Gastrocnemius medialis (tissue), 4 donors: ENCODE measurements at regions not wholly inside any gene's neighbourhood (a gene's known extent, or its start where the extent isn't known, plus 50 kb on each side); places are given as distances from the start of the nearest gene placed in this dataset.

Experiments used
- POLR2A ChIP-seq, 2 donors: fragments of 450-650 bp; IDR thresholded peaks; one replicate each; pipeline ENCODE4 v1.6.1; 2017; ENCODE audit warnings: antibody characterized with exemption in 2 of 2, mild to moderate bottlenecking in 2 of 2, moderate library complexity in 2 of 2
- TF ChIP-seq, protein P1 (sequence below), 5 experiments: fragments of 450-650 bp in 3 of 5; fragments of 200-600 bp in 2 of 5; sonication (generic) in 2 of 5; IDR thresholded peaks in 4 of 5; conservative IDR thresholded peaks in 1 of 5; 1 replicate in 4 of 5; 2 replicates in 1 of 5; pipeline ENCODE4 v1.5.1; 2016 to 2019; ENCODE audit warnings: antibody characterized with exemption in 5 of 5, mild to moderate bottlenecking in 3 of 5, moderate library complexity in 3 of 5

DNA sequence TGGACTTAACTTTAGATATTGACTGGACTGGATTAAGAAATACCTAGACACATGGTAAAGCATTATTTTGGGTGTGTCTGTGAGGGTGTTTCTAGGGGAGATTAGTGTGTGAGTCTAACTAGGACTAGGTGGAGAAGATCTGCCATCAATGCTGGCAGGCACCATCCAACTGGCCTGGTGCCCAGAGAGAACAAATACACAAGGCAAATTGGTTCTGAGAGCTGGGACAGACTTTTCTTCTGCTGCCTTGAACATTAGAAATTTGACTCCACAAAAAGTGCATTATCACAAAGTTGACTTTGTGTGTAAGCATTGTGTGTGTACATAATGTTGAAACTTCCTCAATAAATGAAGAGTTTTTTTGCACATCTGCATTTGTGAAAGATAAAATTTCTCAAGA, 522.1 kb downstream of the SUCLA2 start:
- TF ChIP-seq, protein P1, sequence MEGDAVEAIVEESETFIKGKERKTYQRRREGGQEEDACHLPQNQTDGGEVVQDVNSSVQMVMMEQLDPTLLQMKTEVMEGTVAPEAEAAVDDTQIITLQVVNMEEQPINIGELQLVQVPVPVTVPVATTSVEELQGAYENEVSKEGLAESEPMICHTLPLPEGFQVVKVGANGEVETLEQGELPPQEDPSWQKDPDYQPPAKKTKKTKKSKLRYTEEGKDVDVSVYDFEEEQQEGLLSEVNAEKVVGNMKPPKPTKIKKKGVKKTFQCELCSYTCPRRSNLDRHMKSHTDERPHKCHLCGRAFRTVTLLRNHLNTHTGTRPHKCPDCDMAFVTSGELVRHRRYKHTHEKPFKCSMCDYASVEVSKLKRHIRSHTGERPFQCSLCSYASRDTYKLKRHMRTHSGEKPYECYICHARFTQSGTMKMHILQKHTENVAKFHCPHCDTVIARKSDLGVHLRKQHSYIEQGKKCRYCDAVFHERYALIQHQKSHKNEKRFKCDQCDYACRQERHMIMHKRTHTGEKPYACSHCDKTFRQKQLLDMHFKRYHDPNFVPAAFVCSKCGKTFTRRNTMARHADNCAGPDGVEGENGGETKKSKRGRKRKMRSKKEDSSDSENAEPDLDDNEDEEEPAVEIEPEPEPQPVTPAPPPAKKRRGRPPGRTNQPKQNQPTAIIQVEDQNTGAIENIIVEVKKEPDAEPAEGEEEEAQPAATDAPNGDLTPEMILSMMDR (IDR thresholded peaks at IDR 0.05 in 4 of 5, conservative IDR thresholded peaks at IDR 0.05 in 1 of 5), result no peak
- TF ChIP-seq POLR2A (IDR thresholded peaks at IDR 0.05), result no peak
